BJ (cell line): ENCODE measurements at regions not wholly inside any gene's neighbourhood (a gene's known extent, or its start where the extent isn't known, plus 50 kb on each side); places are given as distances from the start of the nearest gene placed in this dataset.

Experiments
- CTCF ChIA-PET: fragments of 350-600 bp; formaldehyde crosslinking; extraction: SDS; loops from one replicate; lab custom pipeline; 2021; ENCODE audit warnings: antibody characterized with exemption, inconsistent platforms; lab: Yijun Ruan, JAX
- POLR2A ChIA-PET: fragments of 300-600 bp; sonication (Branson Sonifier 250); formaldehyde crosslinking; extraction: SDS; loops from one replicate; lab custom pipeline; 2021; ENCODE audit warnings: antibody characterized with exemption; lab: Charles Lee
- DNase-seq: peaks from one replicate; pipeline ENCODE4 v3.0.0-alpha.2; 2011; ENCODE audit warnings: low read depth
- H3K27me3 ChIP-seq: 2 replicates; pipeline ENCODE4 v1.6.0; 2011; ENCODE audit warnings: low read length; ENCODE audit not compliant: control insufficient read depth, insufficient read depth
- H3K36me3 ChIP-seq: 2 replicates; pipeline ENCODE4 v1.5.1; 2011; ENCODE audit warnings: low read length; ENCODE audit not compliant: control insufficient read depth, insufficient read depth
- H3K4me3 ChIP-seq: 2 replicates; pipeline ENCODE4 v1.5.1; 2011; ENCODE audit warnings: low read depth, mild to moderate bottlenecking, control low read depth, low read length
- CTCF ChIP-seq: IDR thresholded peaks from 2 replicates; pipeline ENCODE4 v1.5.1; 2011; ENCODE audit warnings: low read depth, mild to moderate bottlenecking, control low read depth, inconsistent platforms, low read length, moderate library complexity; ENCODE audit not compliant: insufficient read depth

- TF ChIP-seq CTCF = no peak
- no peak for DNase-seq
- H3K36me3 ChIP-seq = no peaks in the 10 kb centered on the region
- ChIA-PET CTCF (interaction anchor here (0.9 to 2.1 kb wide), 3 partner anchors 9 to 13 kb away, joined by 3 to 5 read pairs (median 3); no protein-coding TSS in a partner anchor), POLR2A (no interaction called here)
- H3K4me3 ChIP-seq = no peak overlapping the region
- H3K27me3 ChIP-seq = peaks cover 2% of the 10 kb centered on the region; the same call in 1 of the 2 replicates
These were observed 194.7 kb upstream of the RTL1 start for GRCh38 chr14:101098177-101098576.

GRCh38 chr14:101098641-101099040, 195.1 kb upstream of the RTL1 start:
- no peak for DNase-seq
- Histone ChIP-seq H3K36me3 (no peaks in the 10 kb centered on the region), H3K4me3 (no peak overlapping the region), H3K27me3 (peaks cover 2% of the 10 kb centered on the region; the same call in 1 of the 2 replicates)
- POLR2A ChIA-PET = no interaction called here
- CTCF ChIA-PET = no interaction called here
- TF ChIP-seq CTCF = no peak

- TF ChIP-seq CTCF = no peak
- Histone ChIP-seq H3K4me3 (no peak overlapping the region), H3K27me3 (peaks cover 1% of the 10 kb centered on the region; the same call in 1 of the 2 replicates), H3K36me3 (no peaks in the 10 kb centered on the region)
- DNase-seq = no peak
- ChIA-PET POLR2A (no interaction called here), CTCF (interaction anchor here (1.6 kb wide), 1 partner anchor 9 kb away, joined by 4 read pairs; no protein-coding TSS in a partner anchor)
These were observed 198.0 kb upstream of the RTL1 start for GRCh38 chr14:101101456-101102056.

GRCh38 chr14:101102875-101103274, 199.4 kb upstream of the RTL1 start:
- no peak for TF ChIP-seq CTCF
- ChIA-PET POLR2A (no interaction called here), CTCF (interaction anchor here (0.6 to 1.6 kb wide), 2 partner anchors 10 to 159 kb away, joined by 3 to 4 read pairs; no protein-coding TSS in a partner anchor)
- Histone ChIP-seq H3K4me3 (no peak overlapping the region), H3K27me3 (peaks cover 1% of the 10 kb centered on the region; the same call in 1 of the 2 replicates), H3K36me3 (no peaks in the 10 kb centered on the region)
- no peak for DNase-seq

- H3K27me3 ChIP-seq = peaks cover 1% of the 10 kb centered on the region; the same call in 1 of the 2 replicates
- H3K4me3 ChIP-seq = no peak overlapping the region
- no peak for DNase-seq
- ChIA-PET POLR2A (no interaction called here), CTCF (interaction anchor here (0.6 kb wide), 1 partner anchor 160 kb away, joined by 3 read pairs; no protein-coding TSS in a partner anchor)
- no peak for TF ChIP-seq CTCF
- no peaks in the 10 kb centered on the region for H3K36me3 ChIP-seq
These were observed 199.9 kb upstream of the RTL1 start for GRCh38 chr14:101103321-101103901.
